ENCODE measurements at regions not wholly inside any gene's neighbourhood (a gene's known extent, or its start where the extent isn't known, plus 50 kb on each side); places are given as distances from the start of the nearest gene placed in this dataset.
"Not testable (repeated sequence)": the region's sequence is repeated elsewhere in the genome, so short reads cannot be mapped to it uniquely, and the experiment has no call there.

DNA sequence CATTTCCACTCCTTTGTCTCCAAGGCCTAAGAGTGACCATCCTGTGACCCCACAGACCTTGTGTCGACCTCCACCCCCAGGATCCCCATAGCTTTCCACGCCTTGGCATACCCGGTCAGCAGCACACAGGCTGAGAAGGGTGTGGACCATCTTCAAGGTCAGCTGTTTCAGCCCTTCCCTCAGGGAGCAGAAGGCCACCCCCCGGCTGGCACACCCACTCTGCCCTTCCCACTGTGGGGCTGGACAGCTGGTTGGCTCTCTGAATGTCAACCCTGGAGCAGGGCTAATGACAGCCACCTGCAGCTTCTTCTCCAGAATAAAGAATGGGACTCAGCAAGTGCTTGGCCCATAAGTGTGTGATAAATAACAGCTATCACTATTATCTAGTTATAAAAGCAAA lies 93.1 kb downstream of the OLFM1 start:
- Histone ChIP-seq H4K8ac (ENCODE audit: low read length) (no peak overlapping the region), H4K91ac (ENCODE audit: low read length) (no peak overlapping the region), H3K18ac (ENCODE audit: low read depth in 1 of 2, low read length in 2 of 2) (no peak overlapping the region), H2AK5ac (ENCODE audit: low read length, severe bottlenecking) (no peak overlapping the region), H2BK12ac (ENCODE audit: low read length in 2 of 2) (no peak overlapping the region), H3K4me1 (ENCODE audit: control insufficient read depth, insufficient read depth, low read depth, low read length) (no peaks in the 10 kb centered on the region), H3K4ac (ENCODE audit: low read depth in 1 of 2, low read length in 2 of 2) (no peak overlapping the region), H2BK120ac (ENCODE audit: low read depth, low read length) (no peak overlapping the region), H3K9me3 (ENCODE audit: control insufficient read depth, low read length) (no peaks in the 10 kb centered on the region), H3K4me3 (ENCODE audit: insufficient read depth in 1 of 2, low read depth in 1 of 2, low read length in 2 of 2) (no peak overlapping the region), H3K79me1 (replicated peaks; ENCODE audit: low read length, poor library complexity, severe bottlenecking) (no peaks in the 10 kb centered on the region), H3K4me2 (ENCODE audit: low read length, poor library complexity, severe bottlenecking) (no peak overlapping the region), H3K27ac (ENCODE audit: low read length, poor library complexity, severe bottlenecking) (no peak overlapping the region), H2AFZ (ENCODE audit: low read depth, low read length) (no peak overlapping the region), H2BK5ac (ENCODE audit: low read depth, low read length, poor library complexity, severe bottlenecking) (no peak overlapping the region), H3K36me3 (ENCODE audit: control insufficient read depth in 1 of 2, insufficient read depth in 2 of 2, low read depth in 1 of 2, low read length in 2 of 2) (no peaks in the 10 kb centered on the region), H2BK15ac (ENCODE audit: low read depth, poor library complexity, severe bottlenecking) (no peak overlapping the region), H3K14ac (ENCODE audit: low read length in 2 of 2) (no peak overlapping the region), H3K23ac (ENCODE audit: low read length in 2 of 2) (no peak overlapping the region), H3K9ac (ENCODE audit: low read length) (no peak overlapping the region), H3K27me3 (ENCODE audit: control insufficient read depth in 1 of 2, insufficient read depth in 1 of 2, low read length in 2 of 2) (peaks cover 0 to 41% of the 10 kb centered on the region in 2 experiments)
- WGBS = 72% methylated on average over 4 of the region's 4 CpGs
- DNase-seq = no peak

DNA sequence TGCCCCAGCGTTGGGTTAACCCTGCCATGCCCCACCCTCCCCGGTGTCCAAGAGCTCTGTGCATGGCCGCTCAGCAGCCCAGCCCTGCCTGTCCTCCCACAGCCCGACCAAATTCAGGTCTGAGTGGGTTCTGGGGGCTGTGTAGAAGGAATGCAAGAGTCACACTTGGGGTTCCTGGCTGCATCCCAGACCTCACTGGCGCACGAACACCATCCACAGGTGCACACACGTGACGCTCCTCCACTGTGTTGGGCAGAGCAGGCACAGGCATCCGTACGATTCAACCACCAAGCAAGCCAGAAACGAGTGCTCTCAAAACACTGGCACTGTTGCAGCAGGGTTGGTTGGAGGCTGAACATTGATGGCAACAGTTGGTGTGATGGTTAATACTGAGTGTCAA lies 93.9 kb downstream of the OLFM1 start:
- 84% methylated on average over 11 of the region's 11 CpGs for WGBS
- H3K23ac ChIP-seq (ENCODE audit: low read length in 2 of 2) = no peak overlapping the region
- H3K4me3 ChIP-seq (ENCODE audit: insufficient read depth in 1 of 2, low read depth in 1 of 2, low read length in 2 of 2) = no peak overlapping the region

DNA sequence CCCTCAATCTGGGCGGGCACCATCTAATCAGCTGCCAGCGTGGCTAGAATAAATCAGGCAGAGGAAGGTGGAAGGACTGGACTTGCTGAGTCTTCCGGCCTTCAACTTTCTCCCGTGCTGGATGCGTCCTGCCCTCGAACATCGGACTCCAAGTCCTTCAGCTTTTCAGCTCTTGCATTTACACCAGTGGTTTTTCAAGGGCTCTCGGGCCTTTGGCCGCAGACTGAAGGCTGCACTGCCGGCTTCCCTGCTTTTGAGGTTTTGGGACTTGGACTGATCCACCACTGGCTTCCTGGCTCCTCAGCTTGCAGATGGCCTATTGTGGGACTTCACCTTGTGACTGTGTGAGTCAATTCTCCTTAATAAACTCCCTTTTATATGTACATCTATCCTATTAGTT lies 94.4 kb downstream of the OLFM1 start:
- H3K79me1 ChIP-seq (replicated peaks; ENCODE audit: low read length, poor library complexity, severe bottlenecking); H3K27ac ChIP-seq (ENCODE audit: low read length, poor library complexity, severe bottlenecking); H2AK5ac ChIP-seq (ENCODE audit: low read length, severe bottlenecking); H3K4me2 ChIP-seq (ENCODE audit: low read length, poor library complexity, severe bottlenecking); H3K4me3 ChIP-seq (ENCODE audit: insufficient read depth in 1 of 2, low read depth in 1 of 2, low read length in 2 of 2); H2BK15ac ChIP-seq (ENCODE audit: low read depth, poor library complexity, severe bottlenecking); H3K23ac ChIP-seq (ENCODE audit: low read length in 2 of 2); H3K18ac ChIP-seq (ENCODE audit: low read depth in 1 of 2, low read length in 2 of 2); H3K14ac ChIP-seq (ENCODE audit: low read length in 2 of 2); H3K4me1 ChIP-seq (ENCODE audit: control insufficient read depth, insufficient read depth, low read depth, low read length); H2BK120ac ChIP-seq (ENCODE audit: low read depth, low read length); H4K91ac ChIP-seq (ENCODE audit: low read length); H2BK5ac ChIP-seq (ENCODE audit: low read depth, low read length, poor library complexity, severe bottlenecking); H2BK12ac ChIP-seq (ENCODE audit: low read length in 2 of 2); H3K36me3 ChIP-seq (ENCODE audit: control insufficient read depth in 1 of 2, insufficient read depth in 2 of 2, low read depth in 1 of 2, low read length in 2 of 2); H4K8ac ChIP-seq (ENCODE audit: low read length); H3K9ac ChIP-seq (ENCODE audit: low read length); H3K9me3 ChIP-seq (ENCODE audit: control insufficient read depth, low read length); H3K4ac ChIP-seq (ENCODE audit: low read depth in 1 of 2, low read length in 2 of 2); H2AFZ ChIP-seq (ENCODE audit: low read depth, low read length); DNase-seq: not testable (repeated sequence)
- H3K27me3 ChIP-seq (ENCODE audit: control insufficient read depth in 1 of 2, insufficient read depth in 1 of 2, low read length in 2 of 2) = peaks cover 0 to 53% of the 10 kb centered on the region in 2 experiments
- 77% methylated on average over 10 of the region's 10 CpGs for WGBS

More for the DNA sequence above, 93.9 kb downstream of the OLFM1 start:
- Histone ChIP-seq H2BK15ac (ENCODE audit: low read depth, poor library complexity, severe bottlenecking) (no peak overlapping the region), H4K8ac (ENCODE audit: low read length) (no peak overlapping the region), H2BK12ac (ENCODE audit: low read length in 2 of 2) (no peak overlapping the region), H3K36me3 (ENCODE audit: control insufficient read depth in 1 of 2, insufficient read depth in 2 of 2, low read depth in 1 of 2, low read length in 2 of 2) (no peaks in the 10 kb centered on the region), H3K4ac (ENCODE audit: low read depth in 1 of 2, low read length in 2 of 2) (no peak overlapping the region), H4K91ac (ENCODE audit: low read length) (no peak overlapping the region), H3K4me1 (ENCODE audit: control insufficient read depth, insufficient read depth, low read depth, low read length) (no peaks in the 10 kb centered on the region), H2AK5ac (ENCODE audit: low read length, severe bottlenecking) (no peak overlapping the region), H2BK120ac (ENCODE audit: low read depth, low read length) (no peak overlapping the region), H3K18ac (ENCODE audit: low read depth in 1 of 2, low read length in 2 of 2) (no peak overlapping the region), H3K27me3 (ENCODE audit: control insufficient read depth in 1 of 2, insufficient read depth in 1 of 2, low read length in 2 of 2) (peaks cover 0 to 48% of the 10 kb centered on the region in 2 experiments), H3K9ac (ENCODE audit: low read length) (no peak overlapping the region), H3K14ac (ENCODE audit: low read length in 2 of 2) (no peak overlapping the region), H3K27ac (ENCODE audit: low read length, poor library complexity, severe bottlenecking) (no peak overlapping the region), H2BK5ac (ENCODE audit: low read depth, low read length, poor library complexity, severe bottlenecking) (no peak overlapping the region), H3K9me3 (ENCODE audit: control insufficient read depth, low read length) (no peaks in the 10 kb centered on the region), H3K4me2 (ENCODE audit: low read length, poor library complexity, severe bottlenecking) (no peak overlapping the region), H2AFZ (ENCODE audit: low read depth, low read length) (no peak overlapping the region), H3K79me1 (replicated peaks; ENCODE audit: low read length, poor library complexity, severe bottlenecking) (no peaks in the 10 kb centered on the region)
- no peak for DNase-seq

DNA sequence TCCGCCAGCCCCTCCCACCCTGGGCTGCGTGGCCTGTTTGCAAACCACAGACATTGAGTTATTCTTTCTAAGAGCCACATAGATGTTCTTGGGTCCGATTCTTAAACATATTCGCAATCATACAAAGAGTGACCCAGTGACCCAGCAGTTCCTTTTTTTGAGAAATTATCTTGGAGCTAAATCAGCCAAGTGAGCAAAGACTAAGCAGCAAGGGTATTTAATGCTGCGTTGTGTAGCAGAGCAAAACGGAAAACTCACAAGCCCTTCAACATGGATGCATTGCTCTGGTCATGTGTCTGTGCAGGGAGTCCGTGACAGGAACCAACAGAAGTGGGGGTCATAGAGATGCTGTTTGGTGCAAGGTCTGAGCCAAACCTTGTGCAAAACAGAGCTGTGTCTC lies 95.6 kb downstream of the OLFM1 start:
- Histone ChIP-seq H3K23ac (ENCODE audit: low read length in 2 of 2) (no peak overlapping the region), H3K4ac (ENCODE audit: low read depth in 1 of 2, low read length in 2 of 2) (no peak overlapping the region), H3K4me3 (ENCODE audit: insufficient read depth in 1 of 2, low read depth in 1 of 2, low read length in 2 of 2) (no peak overlapping the region), H4K8ac (ENCODE audit: low read length) (no peak overlapping the region), H2BK5ac (ENCODE audit: low read depth, low read length, poor library complexity, severe bottlenecking) (no peak overlapping the region), H3K9ac (ENCODE audit: low read length) (no peak overlapping the region), H3K27ac (ENCODE audit: low read length, poor library complexity, severe bottlenecking) (no peak overlapping the region), H2BK15ac (ENCODE audit: low read depth, poor library complexity, severe bottlenecking) (no peak overlapping the region), H3K4me2 (ENCODE audit: low read length, poor library complexity, severe bottlenecking) (no peak overlapping the region), H3K18ac (ENCODE audit: low read depth in 1 of 2, low read length in 2 of 2) (no peak overlapping the region), H2AFZ (ENCODE audit: low read depth, low read length) (no peak overlapping the region), H2AK5ac (ENCODE audit: low read length, severe bottlenecking) (no peak overlapping the region), H3K14ac (ENCODE audit: low read length in 2 of 2) (no peak overlapping the region), H2BK120ac (ENCODE audit: low read depth, low read length) (no peak overlapping the region), H3K36me3 (ENCODE audit: control insufficient read depth in 1 of 2, insufficient read depth in 2 of 2, low read depth in 1 of 2, low read length in 2 of 2) (no peaks in the 10 kb centered on the region), H4K91ac (ENCODE audit: low read length) (no peak overlapping the region), H2BK12ac (ENCODE audit: low read length in 2 of 2) (no peak overlapping the region), H3K79me1 (replicated peaks; ENCODE audit: low read length, poor library complexity, severe bottlenecking) (no peaks in the 10 kb centered on the region), H3K9me3 (ENCODE audit: control insufficient read depth, low read length) (no peaks in the 10 kb centered on the region), H3K4me1 (ENCODE audit: control insufficient read depth, insufficient read depth, low read depth, low read length) (no peaks in the 10 kb centered on the region), H3K27me3 (ENCODE audit: control insufficient read depth in 1 of 2, insufficient read depth in 1 of 2, low read length in 2 of 2) (peaks cover 0 to 59% of the 10 kb centered on the region in 2 experiments)
- WGBS = 90% methylated on average over 7 of the region's 7 CpGs
- DNase-seq = no peak

Measured in mesenchymal stem cell (in vitro differentiated cells and primary cell).